GM23248 (cell line): ENCODE measurements at regions not wholly inside any gene's neighbourhood (a gene's known extent, or its start where the extent isn't known, plus 50 kb on each side); places are given as distances from the start of the nearest gene placed in this dataset.

Source experiments
- DNase-seq: peaks from one replicate; pipeline ENCODE4 v3.0.0-alpha.2; 2015
- H2AFZ ChIP-seq: fragments of 200-600 bp; sonication (generic); 2 replicates; pipeline ENCODE4 v1.6.1; 2016; ENCODE audit warnings: antibody characterized with exemption
- H3F3A ChIP-seq: fragments of 200-600 bp; sonication (generic); 2 replicates; pipeline ENCODE4 v1.6.1; 2016; ENCODE audit warnings: mild to moderate bottlenecking, antibody characterized with exemption, mixed run types; ENCODE audit not compliant: insufficient read depth
- H3K27ac ChIP-seq: fragments of 200-600 bp; sonication (generic); 2 replicates; pipeline ENCODE4 v1.5.1; 2016; ENCODE audit warnings: mild to moderate bottlenecking
- H3K27me3 ChIP-seq: fragments of 200-600 bp; sonication (generic); replicated peaks from 2 replicates; pipeline ENCODE4 v1.6.1; 2016; ENCODE audit warnings: mild to moderate bottlenecking; ENCODE audit not compliant: insufficient read depth
- H3K36me3 ChIP-seq: fragments of 200-600 bp; sonication (generic); 2 replicates; pipeline ENCODE4 v1.6.1; 2016; ENCODE audit warnings: low read depth, mild to moderate bottlenecking
- H3K4me1 ChIP-seq: fragments of 200-600 bp; sonication (generic); 2 replicates; pipeline ENCODE4 v1.6.1; 2016; ENCODE audit warnings: mild to moderate bottlenecking; ENCODE audit not compliant: insufficient read depth
- H3K4me2 ChIP-seq: fragments of 200-600 bp; sonication (generic); one replicate; pipeline ENCODE4 v1.6.1; 2016; ENCODE audit warnings: mild to moderate bottlenecking; ENCODE audit not compliant: unreplicated experiment
- H3K4me3 ChIP-seq: fragments of 200-600 bp; sonication (generic); 2 replicates; pipeline ENCODE4 v1.5.1; 2016; ENCODE audit warnings: mild to moderate bottlenecking
- H3K79me2 ChIP-seq: fragments of 200-600 bp; sonication (generic); 2 replicates; pipeline ENCODE4 v1.6.1; 2016; ENCODE audit warnings: mild to moderate bottlenecking; ENCODE audit not compliant: insufficient read depth
- H3K9ac ChIP-seq: fragments of 200-600 bp; sonication (generic); 2 replicates; pipeline ENCODE4 v1.6.1; 2016; ENCODE audit warnings: mild to moderate bottlenecking
- H3K9me2 ChIP-seq: fragments of 200-600 bp; sonication (generic); 2 replicates; pipeline ENCODE4 v1.6.1; 2016; ENCODE audit warnings: mixed run types, mild to moderate bottlenecking, moderate library complexity; ENCODE audit not compliant: insufficient read depth
- H3K9me3 ChIP-seq: fragments of 200-600 bp; sonication (generic); one replicate; pipeline ENCODE4 v1.6.1; 2017; ENCODE audit warnings: low read depth
- H4K20me1 ChIP-seq: fragments of 200-600 bp; sonication (generic); 2 replicates; pipeline ENCODE4 v1.6.0; 2016; ENCODE audit not compliant: insufficient read depth
- EZH2 ChIP-seq: fragments of 200-600 bp; sonication (generic); IDR thresholded peaks from 2 replicates; pipeline ENCODE4 v1.6.1; 2018; ENCODE audit warnings: antibody characterized with exemption, mild to moderate bottlenecking; ENCODE audit not compliant: insufficient read depth, poor library complexity, severe bottlenecking
- EZH2phosphoT487 ChIP-seq: fragments of 200-600 bp; sonication (generic); IDR thresholded peaks from 2 replicates; pipeline ENCODE4 v1.6.1; 2018; ENCODE audit warnings: antibody characterized with exemption, moderate library complexity, mild to moderate bottlenecking, low read depth; ENCODE audit not compliant: insufficient read depth
- WGBS, 2 experiments: methylation state at CpG; one replicate each; pipeline ENCODE4 v1.1.6; 2015 to 2017; ENCODE audit warnings: low lambda C conversion rate in 2 of 2, low coverage in 1 of 2; ENCODE audit errors: missing lambda C conversion rate in 2 of 2; 5-methylcytosine and 5-hydroxymethylcytosine counted together
- in situ Hi-C: fragments of 300-500 bp; cut with MboI; formaldehyde crosslinking; loops from 2 replicates; pipeline ENCODE4 v1.15.0; 2020

DNA sequence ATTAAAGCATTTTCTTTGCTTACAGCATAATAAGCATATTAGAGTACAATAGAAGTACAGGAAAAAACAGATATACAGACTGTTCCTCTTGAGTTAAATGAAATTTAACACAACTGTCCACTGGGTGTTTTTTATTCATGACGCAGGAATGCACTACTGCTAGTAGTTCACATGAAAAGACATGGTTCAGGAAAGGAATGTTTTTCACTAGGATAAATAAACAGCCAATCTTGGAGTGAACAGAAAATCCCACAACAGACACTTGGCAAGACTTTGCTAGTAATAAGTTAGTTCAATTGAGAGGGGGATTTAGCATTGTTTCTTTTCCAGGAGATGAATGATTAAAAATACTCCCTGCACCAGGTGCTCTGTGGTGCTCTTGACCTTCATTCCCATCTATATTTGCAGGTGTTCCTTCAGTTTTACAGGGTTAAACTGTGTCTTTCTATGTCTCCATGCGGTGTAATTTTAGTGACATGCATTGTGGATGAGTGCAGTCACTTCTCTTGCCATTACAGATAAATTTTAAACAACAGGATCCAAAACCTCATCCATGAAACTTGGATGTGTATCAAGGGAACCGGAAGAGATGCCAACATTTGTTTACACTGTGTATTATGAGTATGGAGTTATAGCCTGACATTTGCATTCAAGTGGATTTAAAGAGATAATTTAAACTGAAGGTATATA lies 796.6 kb downstream of the DSC3 start:
- in situ Hi-C loops = no loop called here
- no peak overlapping the region for H2AFZ ChIP-seq

GRCh38 chr18:30234755-30235154 lies 807.8 kb downstream of the DSC3 start:
- Histone ChIP-seq H3K4me2 (no peak overlapping the region), H2AFZ (no peak overlapping the region), H4K20me1 (no peaks in the 10 kb centered on the region), H3K36me3 (no peaks in the 10 kb centered on the region), H3K27ac (no peak overlapping the region), H3K4me3 (no peak overlapping the region), H3K27me3 (no peaks in the 10 kb centered on the region), H3K4me1 (no peaks in the 10 kb centered on the region), H3F3A (no peaks in the 10 kb centered on the region), H3K79me2 (no peaks in the 10 kb centered on the region), H3K9me2 (no peaks in the 10 kb centered on the region), H3K9me3 (no peaks in the 10 kb centered on the region), H3K9ac (no peak overlapping the region)
- TF ChIP-seq EZH2phosphoT487 (no peak), EZH2 (no peak)
- in situ Hi-C loops = no loop called here
- no peak for DNase-seq

More for the DNA sequence above, 796.6 kb downstream of the DSC3 start:
- Histone ChIP-seq H3K79me2 (no peaks in the 10 kb centered on the region), H3K4me2 (no peak overlapping the region), H3K4me1 (no peaks in the 10 kb centered on the region), H3K9me2 (no peaks in the 10 kb centered on the region), H3K27ac (no peak overlapping the region), H3F3A (no peaks in the 10 kb centered on the region), H3K36me3 (no peaks in the 10 kb centered on the region), H3K9me3 (no peaks in the 10 kb centered on the region), H3K9ac (no peak overlapping the region), H3K27me3 (no peaks in the 10 kb centered on the region), H4K20me1 (no peaks in the 10 kb centered on the region), H3K4me3 (no peak overlapping the region)
- no peak for DNase-seq
- TF ChIP-seq EZH2 (no peak), EZH2phosphoT487 (no peak)
- WGBS, 2 experiments = 15 to 17% methylated on average over 3 of the region's 3 CpGs

- DNase-seq = no peak
- no peaks in the 10 kb centered on the region for H3K36me3 ChIP-seq
- no peaks in the 10 kb centered on the region for H3F3A ChIP-seq
- no peak for TF ChIP-seq EZH2phosphoT487
- no peak overlapping the region for H3K9ac ChIP-seq
- H3K9me2 ChIP-seq = no peaks in the 10 kb centered on the region
- H2AFZ ChIP-seq = no peak overlapping the region
- in situ Hi-C loops = no loop called here
- no peak overlapping the region for H3K27ac ChIP-seq
- no peaks in the 10 kb centered on the region for H3K4me1 ChIP-seq
- no peak overlapping the region for H3K4me2 ChIP-seq
- H4K20me1 ChIP-seq = no peaks in the 10 kb centered on the region
- no peaks in the 10 kb centered on the region for H3K27me3 ChIP-seq
- no peaks in the 10 kb centered on the region for H3K79me2 ChIP-seq
- H3K4me3 ChIP-seq = no peak overlapping the region
- no peaks in the 10 kb centered on the region for H3K9me3 ChIP-seq
Observed at GRCh38 chr18:30211112-30211511, 831.4 kb downstream of the DSC3 start.

DNA sequence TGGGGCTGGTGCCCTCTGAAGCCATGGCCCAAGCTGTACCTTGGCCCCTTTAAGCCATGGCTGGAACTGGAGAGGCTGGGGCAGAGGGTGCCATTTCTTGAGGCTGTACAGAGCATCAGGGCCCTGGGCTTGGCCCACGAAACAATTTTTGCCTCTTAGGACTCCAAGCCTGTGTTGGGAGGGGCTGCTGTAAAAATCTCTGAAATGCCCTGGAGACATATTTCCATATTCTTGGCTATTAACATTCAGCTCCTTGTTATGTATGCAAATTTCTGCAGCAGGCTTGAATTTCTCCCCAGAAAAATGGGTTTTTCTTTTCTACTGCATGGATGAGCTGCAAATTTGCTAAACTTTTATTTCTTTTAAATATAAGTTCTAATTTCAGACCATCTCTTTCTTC lies 834.0 kb downstream of the DSC3 start:
- H3K27ac ChIP-seq = no peak overlapping the region
- in situ Hi-C loops = no loop called here
- H3K9me3 ChIP-seq = no peaks in the 10 kb centered on the region
- no peaks in the 10 kb centered on the region for H3K79me2 ChIP-seq
- no peaks in the 10 kb centered on the region for H3K9me2 ChIP-seq
- H3K4me2 ChIP-seq = no peak overlapping the region
- WGBS, 2 experiments = 0 to 8% methylated on average over 1 of the region's 1 CpG
- no peaks in the 10 kb centered on the region for H3F3A ChIP-seq
- DNase-seq = no peak
- H3K36me3 ChIP-seq = no peaks in the 10 kb centered on the region
- H4K20me1 ChIP-seq = no peaks in the 10 kb centered on the region
- TF ChIP-seq EZH2phosphoT487 (no peak), EZH2 (no peak)
- H3K4me3 ChIP-seq = no peak overlapping the region
- no peaks in the 10 kb centered on the region for H3K27me3 ChIP-seq
- H2AFZ ChIP-seq = no peak overlapping the region
- no peak overlapping the region for H3K9ac ChIP-seq
- no peaks in the 10 kb centered on the region for H3K4me1 ChIP-seq

- Histone ChIP-seq H3K27me3 (no peaks in the 10 kb centered on the region), H3K36me3 (no peaks in the 10 kb centered on the region), H3K4me2 (no peak overlapping the region), H3K4me3 (no peak overlapping the region), H3K9me3 (no peaks in the 10 kb centered on the region), H3K79me2 (no peaks in the 10 kb centered on the region), H3K9me2 (no peaks in the 10 kb centered on the region), H3K27ac (no peak overlapping the region), H3K4me1 (no peaks in the 10 kb centered on the region), H4K20me1 (no peaks in the 10 kb centered on the region), H2AFZ (no peak overlapping the region), H3K9ac (no peak overlapping the region), H3F3A (no peaks in the 10 kb centered on the region)
- no peak for DNase-seq
- WGBS, 2 experiments = 11 to 15% methylated on average over 3 of the region's 3 CpGs
- in situ Hi-C loops = no loop called here
- TF ChIP-seq EZH2 = no peak
- TF ChIP-seq EZH2phosphoT487 = no peak
Observed at GRCh38 chr18:30192216-30192615, 850.3 kb downstream of the DSC3 start.
